HCT116 (cell line): ENCODE measurements at regions not wholly inside any gene's neighbourhood (a gene's known extent, or its start where the extent isn't known, plus 50 kb on each side); places are given as distances from the start of the nearest gene placed in this dataset.

Source experiments
- ATAC-seq: fragments of 200-7000 bp; cut with Tn5 transposase; 2 replicates; pipeline ENCODE4 v1.9.1; 2020; ENCODE audit warnings: mild to moderate bottlenecking, moderate library complexity
- BruUV-seq: library from RNA; stranded (reverse); fragments of 400-500 nt; replicated peaks from 2 replicates; lab custom pipeline; 2021; lab: Mats Ljungman, UMichigan
- CTCF ChIA-PET: fragments of 300-600 bp; sonication (Branson Sonifier 250); formaldehyde crosslinking; loops from one replicate; lab custom pipeline; 2021; ENCODE audit warnings: antibody characterized with exemption; lab: Charles Lee
- POLR2A ChIA-PET: fragments of 300-600, 350-600 bp; sonication (Branson Sonifier 250); formaldehyde crosslinking; loops from one replicate; lab custom pipeline; 2021; ENCODE audit warnings: antibody characterized with exemption; lab: Charles Lee
- RAD21 ChIA-PET, 2 experiments: fragments of 300-600 bp; sonication (Branson Sonifier 250); formaldehyde crosslinking; loops; one replicate each; lab custom pipeline; 2023; ENCODE audit warnings: low total read pairs in 2 of 2; ENCODE audit not compliant: uncharacterized antibody in 2 of 2, unreplicated experiment in 2 of 2, low non-redundant PET in 1 of 2; lab: Charles Lee
- DNase-seq: peaks from one replicate; pipeline ENCODE4 v3.0.0-alpha.2; 2010; ENCODE audit warnings: low read depth, low spot score
- H2AFZ ChIP-seq: fragments of 200-600 bp; shearing (Covaris generic), sonication (generic); 2 replicates; pipeline ENCODE4 v1.6.1; 2017; ENCODE audit warnings: low read depth, mixed run types, mixed read lengths, antibody characterized with exemption, low read length; ENCODE audit not compliant: poor library complexity, severe bottlenecking
- H3K27ac ChIP-seq: 2 replicates; pipeline ENCODE4 v1.5.1; 2012; ENCODE audit warnings: low read depth, low read length
- H3K27me3 ChIP-seq: fragments of 200-600 bp; sonication (generic); 2 replicates; pipeline ENCODE4 v1.6.1; 2016; ENCODE audit warnings: mixed run types, low read length, mixed read lengths; ENCODE audit not compliant: insufficient read depth
- H3K36me3 ChIP-seq, 2 experiments: fragments of 200-500 bp in 1 of 2; fragments of 200-600 bp in 1 of 2; sonication (Bioruptor generic) in 1 of 2; sonication (generic) in 1 of 2; 2 replicates each; pipeline versions ENCODE4 v1.5.1 to v1.6.1; 2014 to 2016; ENCODE audit warnings: low read length in 2 of 2, inconsistent platforms in 1 of 2, mixed read lengths in 1 of 2, mixed run types in 1 of 2; ENCODE audit not compliant: insufficient read depth in 2 of 2, control insufficient read depth in 1 of 2
- H3K4me1 ChIP-seq, 2 experiments: fragments of 200-600 bp in 1 of 2; sonication (generic) in 1 of 2; 2 replicates each; pipeline versions ENCODE4 v1.5.1 to v1.6.1; 2012 to 2017; ENCODE audit warnings: low read length in 2 of 2, inconsistent platforms in 1 of 2, mild to moderate bottlenecking in 1 of 2, mixed read lengths in 1 of 2, mixed run types in 1 of 2, moderate library complexity in 1 of 2; ENCODE audit not compliant: insufficient read depth in 2 of 2, control insufficient read depth in 1 of 2
- H3K4me2 ChIP-seq: fragments of 200-600 bp; sonication (generic); 2 replicates; pipeline ENCODE4 v1.6.1; 2017; ENCODE audit warnings: mixed run types, low read length, mixed read lengths
- H3K4me3 ChIP-seq, 2 experiments: fragments of 200-600 bp in 1 of 2; sonication (generic) in 1 of 2; replicated peaks in 1 of 2; 2 replicates each; pipeline ENCODE4 v1.5.1; 2011 to 2016; ENCODE audit warnings: low read length in 2 of 2, control low read depth in 1 of 2, low read depth in 1 of 2, mild to moderate bottlenecking in 1 of 2, mixed read lengths in 1 of 2, mixed run types in 1 of 2
- H3K79me2 ChIP-seq: fragments of 200-600 bp; sonication (generic); 2 replicates; pipeline ENCODE4 v1.6.1; 2017; ENCODE audit warnings: mild to moderate bottlenecking, mixed run types, low read length, moderate library complexity, mixed read lengths; ENCODE audit not compliant: insufficient read depth
- H3K9ac ChIP-seq: fragments of 200-600 bp; sonication (generic); 2 replicates; pipeline ENCODE4 v1.6.1; 2016; ENCODE audit warnings: low read length, mixed read lengths
- H3K9me2 ChIP-seq: fragments of 200-600 bp; sonication (generic), shearing (Covaris generic); 2 replicates; pipeline ENCODE4 v1.6.1; 2017; ENCODE audit warnings: mixed run types, mild to moderate bottlenecking, moderate library complexity; ENCODE audit not compliant: insufficient read depth
- H3K9me3 ChIP-seq, 2 experiments: fragments of 200-500 bp in 1 of 2; fragments of 200-600 bp in 1 of 2; sonication (Bioruptor generic) in 1 of 2; sonication (generic) in 1 of 2; 2 replicates each; pipeline ENCODE4 v1.6.1; 2014 to 2017; ENCODE audit warnings: low read length in 2 of 2, mixed read lengths in 2 of 2, inconsistent platforms in 1 of 2, low read depth in 1 of 2, mild to moderate bottlenecking in 1 of 2, mixed run types in 1 of 2, moderate library complexity in 1 of 2; ENCODE audit not compliant: control insufficient read depth in 1 of 2, insufficient read depth in 1 of 2
- H4K20me1 ChIP-seq: fragments of 200-600 bp; sonication (generic), shearing (Covaris generic); 2 replicates; pipeline ENCODE4 v1.6.1; 2017; ENCODE audit warnings: mixed run types, mild to moderate bottlenecking, moderate library complexity; ENCODE audit not compliant: insufficient read depth
- CBX3 ChIP-seq: IDR thresholded peaks from 2 replicates; pipeline ENCODE4 v1.6.1; 2012; ENCODE audit warnings: low read depth
- CEBPB ChIP-seq: IDR thresholded peaks from 2 replicates; pipeline ENCODE4 v1.6.1; 2012; ENCODE audit warnings: low read depth
- CTCF ChIP-seq, 3 experiments: fragments of 200-600 bp in 1 of 3; sonication (generic) in 1 of 3; IDR thresholded peaks in 2 of 3; conservative IDR thresholded peaks in 1 of 3; 2 replicates each; pipeline ENCODE4 v1.5.1; 2012 to 2017; ENCODE audit warnings: low read depth in 2 of 3, low read length in 2 of 3, antibody characterized with exemption in 1 of 3, borderline replicate concordance in 1 of 3, control low read depth in 1 of 3, mild to moderate bottlenecking in 1 of 3, mixed read lengths in 1 of 3, mixed run types in 1 of 3, moderate library complexity in 1 of 3; ENCODE audit not compliant: insufficient read depth in 1 of 3
- EGR1 ChIP-seq: IDR thresholded peaks from 2 replicates; pipeline ENCODE4 v1.6.1; 2012; ENCODE audit warnings: low read depth
- ELF1 ChIP-seq: IDR thresholded peaks from 2 replicates; pipeline ENCODE4 v1.6.1; 2012; ENCODE audit warnings: low read depth, borderline replicate concordance
- EZH2 ChIP-seq: fragments of 200-600 bp; sonication (generic); IDR thresholded peaks from 2 replicates; pipeline ENCODE4 v1.6.1; 2017; ENCODE audit warnings: antibody characterized with exemption, mixed run types
- JUND ChIP-seq: IDR thresholded peaks from 2 replicates; pipeline ENCODE4 v1.6.1; 2012
- POLR2A ChIP-seq: IDR thresholded peaks from 2 replicates; pipeline ENCODE4 v1.7.0; 2011; ENCODE audit warnings: borderline replicate concordance; ENCODE audit not compliant: insufficient read depth, insufficient read length; ENCODE audit errors: extremely low read depth
- POLR2AphosphoS5 ChIP-seq: IDR thresholded peaks from 2 replicates; pipeline ENCODE4 v1.6.1; 2011; ENCODE audit warnings: mild to moderate bottlenecking, low read depth, low read length, moderate library complexity
- RAD21 ChIP-seq: IDR thresholded peaks from 2 replicates; pipeline ENCODE4 v1.6.1; 2012; ENCODE audit warnings: low read depth, mild to moderate bottlenecking
- REST ChIP-seq: IDR thresholded peaks from 2 replicates; pipeline ENCODE4 v1.6.1; 2012; ENCODE audit warnings: low read depth
- SP1 ChIP-seq: IDR thresholded peaks from 2 replicates; pipeline ENCODE4 v1.6.1; 2012; ENCODE audit warnings: low read depth
- SRF ChIP-seq: IDR thresholded peaks from 2 replicates; pipeline ENCODE4 v1.6.1; 2012; ENCODE audit warnings: low read depth
- TCF7L2 ChIP-seq: IDR thresholded peaks from 2 replicates; pipeline ENCODE4 v1.7.0; 2011; ENCODE audit warnings: borderline replicate concordance, inconsistent platforms; ENCODE audit not compliant: insufficient read depth, insufficient read length; ENCODE audit errors: extremely low read depth
- YY1 ChIP-seq: IDR thresholded peaks from 2 replicates; pipeline ENCODE4 v1.6.1; 2011; ENCODE audit warnings: low read length, low read depth, moderate library complexity, mild to moderate bottlenecking; ENCODE audit not compliant: insufficient replicate concordance; ENCODE audit errors: extremely low read depth
- ZBTB33 ChIP-seq: IDR thresholded peaks from 2 replicates; pipeline ENCODE4 v1.6.1; 2011; ENCODE audit warnings: mild to moderate bottlenecking, low read length, moderate library complexity; ENCODE audit not compliant: insufficient replicate concordance; ENCODE audit errors: extremely low read depth
- intact Hi-C: fragments of 100-400 bp; cut with micrococcal nuclease; formaldehyde crosslinking; loops from 2 replicates; pipeline ENCODE4 v1.10.0; 2022
- TF ChIP-seq, protein P1 (sequence below): IDR thresholded peaks from 2 replicates; pipeline ENCODE4 v1.6.1; 2012

DNA sequence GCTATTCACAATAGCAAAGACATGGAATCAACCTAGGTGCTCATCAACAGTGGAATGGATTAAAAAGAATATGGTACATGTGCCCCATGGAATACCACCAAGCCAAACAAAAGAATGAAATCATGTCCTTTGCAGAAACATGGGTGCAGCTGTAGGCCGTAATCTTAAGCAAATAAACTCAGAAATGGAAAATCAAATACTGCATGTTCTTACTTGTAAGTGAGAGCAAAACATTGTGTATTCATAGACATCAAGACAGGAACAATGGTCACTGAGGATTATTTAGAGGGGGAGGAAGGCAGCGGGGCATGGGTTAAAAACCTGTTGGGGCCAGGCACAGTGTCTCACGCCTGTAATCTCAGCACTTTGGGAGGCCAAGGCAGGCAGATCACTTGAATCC, 304.7 kb upstream of the ROBO2 start:
- BruUV-seq = no TSS peak
- no peaks in the 10 kb centered on the region for H3K36me3 ChIP-seq
- intact Hi-C loops = no loop called here
- no peak overlapping the region for H2AFZ ChIP-seq
- no peaks in the 10 kb centered on the region for H3K27me3 ChIP-seq
- ChIA-PET RAD21 (no interaction called here), POLR2A (no interaction called here), CTCF (no interaction called here)
- TF ChIP-seq ELF1 (no peak), TCF7L2 (no peak), ZBTB33 (no peak), CEBPB (no peak), CTCF (IDR thresholded peaks at IDR 0.05 in 2 of 3, conservative IDR thresholded peaks at IDR 0.05 in 1 of 3; ENCODE audit: borderline replicate concordance in 1 of 3, insufficient read depth in 1 of 3, low read depth in 2 of 3, low read length in 2 of 3) (no peak), SRF (no peak), RAD21 (no peak), SP1 (no peak), CBX3 (no peak), REST (no peak), POLR2A (no peak), JUND (no peak), YY1 (no peak), POLR2AphosphoS5 (no peak), EGR1 (no peak), EZH2 (no peak)
- TF ChIP-seq, protein P1, sequence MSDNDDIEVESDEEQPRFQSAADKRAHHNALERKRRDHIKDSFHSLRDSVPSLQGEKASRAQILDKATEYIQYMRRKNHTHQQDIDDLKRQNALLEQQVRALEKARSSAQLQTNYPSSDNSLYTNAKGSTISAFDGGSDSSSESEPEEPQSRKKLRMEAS = no peak
- peaks cover 0 to 23% of the 10 kb centered on the region in 2 experiments; a peak in 2 of 4 replicates for H3K9me3 ChIP-seq
- no peak overlapping the region for H3K4me3 ChIP-seq
- H3K4me1 ChIP-seq = no peaks in the 10 kb centered on the region
- H3K9ac ChIP-seq = no peak overlapping the region
- no peak overlapping the region for H3K27ac ChIP-seq
- no peak for ATAC-seq
- DNase-seq = no peak
- no peaks in the 10 kb centered on the region for H3K79me2 ChIP-seq
- H4K20me1 ChIP-seq = no peaks in the 10 kb centered on the region
- H3K4me2 ChIP-seq = no peak overlapping the region
- no peaks in the 10 kb centered on the region for H3K9me2 ChIP-seq
